Activated T-helper 2 cell treated with anti-CD3 and anti-CD28 coated beads, Interferon-gamma antibody, Interleukin-2, Interleukin-4, amounts not matched to agents 10 μg/mL and 5 μg/mL and 100 μg/mL, durations not matched to agents 14 hours and 24 hours and 36 hours (primary cell): ENCODE measurements at regions not wholly inside any gene's neighbourhood (a gene's known extent, or its start where the extent isn't known, plus 50 kb on each side); places are given as distances from the start of the nearest gene placed in this dataset.
"Not testable (repeated sequence)": the region's sequence is repeated elsewhere in the genome, so short reads cannot be mapped to it uniquely, and the experiment has no call there.

Experiments used
- DNase-seq: peaks from one replicate; pipeline ENCODE4 v3.0.0; 2021; ENCODE audit warnings: low spot score
- H3K27ac Mint-ChIP-seq: one replicate; pipeline ENCODE4 v1.8.0; 2021; ENCODE audit warnings: mixed read lengths
- H3K27me3 Mint-ChIP-seq: one replicate; pipeline ENCODE4 v1.8.0; 2021; ENCODE audit warnings: low read depth, mixed read lengths
- H3K36me3 Mint-ChIP-seq: one replicate; pipeline ENCODE4 v1.8.0; 2021; ENCODE audit warnings: low read depth, mixed read lengths
- H3K4me1 Mint-ChIP-seq: one replicate; pipeline ENCODE4 v1.8.0; 2021; ENCODE audit warnings: low read depth, mixed read lengths
- H3K4me3 Mint-ChIP-seq: one replicate; pipeline ENCODE4 v1.8.0; 2021; ENCODE audit warnings: low read depth, mild to moderate bottlenecking, moderate library complexity, mixed read lengths
- H3K9me3 Mint-ChIP-seq: one replicate; pipeline ENCODE4 v1.8.0; 2021; ENCODE audit warnings: mixed read lengths
- intact Hi-C: fragments of 100-400 bp; cut with micrococcal nuclease; formaldehyde crosslinking; loops from one replicate; pipeline ENCODE4 v1.15.1; 2023

DNA sequence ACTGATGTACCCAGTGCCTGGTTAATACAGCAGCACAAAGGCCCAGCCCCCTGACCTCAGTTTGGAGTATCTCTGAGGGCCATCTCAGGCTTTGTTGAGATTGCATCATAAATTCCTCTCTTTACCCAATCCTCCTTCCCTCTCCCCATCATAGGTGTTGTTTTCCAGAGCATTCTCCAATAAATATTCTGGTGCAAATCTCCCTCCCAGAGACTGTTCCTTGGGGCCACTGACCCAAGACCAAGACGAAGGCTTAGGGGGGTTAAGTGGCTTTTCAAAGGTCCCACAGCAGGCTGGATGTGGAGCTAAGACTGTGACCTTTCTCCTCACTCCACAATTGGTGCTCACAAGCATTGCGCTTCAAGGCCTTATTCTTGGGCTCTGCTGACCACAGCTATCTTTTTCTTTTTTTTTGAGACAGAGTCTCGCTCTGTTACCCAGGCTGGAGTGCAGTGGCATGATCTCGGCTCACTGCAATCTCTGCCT lies 72.4 kb upstream of the ZMYND8 start:
- intact Hi-C loops: no loop called here
- H3K4me1 Mint-ChIP-seq: no peaks in the 10 kb centered on the region
- DNase-seq: no peak
- no peaks in the 10 kb centered on the region for H3K27me3 Mint-ChIP-seq
- peaks cover 13% of the 10 kb centered on the region for H3K9me3 Mint-ChIP-seq
- peaks cover 6% of the 10 kb centered on the region for H3K36me3 Mint-ChIP-seq
- no peak overlapping the region for H3K4me3 Mint-ChIP-seq
- H3K27ac Mint-ChIP-seq: no peak overlapping the region

DNA sequence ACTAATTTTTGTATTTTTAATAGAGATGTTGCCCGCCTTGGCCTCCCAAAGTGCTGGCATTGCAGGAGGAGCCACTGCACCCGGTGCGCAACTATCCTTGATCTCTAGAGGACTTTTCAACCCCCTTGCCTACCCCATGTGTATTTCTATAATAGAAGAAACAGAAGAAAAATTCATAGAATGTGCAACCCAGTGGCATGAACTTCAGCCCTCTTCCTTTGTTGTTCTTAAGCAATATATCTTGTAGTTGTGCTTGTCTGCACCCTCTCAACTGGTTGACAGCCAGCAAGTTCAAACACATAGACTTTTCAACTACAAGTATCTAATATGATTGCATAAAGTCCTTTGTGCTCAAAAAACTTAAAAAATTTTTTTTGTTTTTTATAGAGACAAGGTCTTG lies 72.3 kb upstream of the NCOA3 start:
- H3K4me1 Mint-ChIP-seq: peaks cover 5% of the 10 kb centered on the region
- peaks cover 13% of the 10 kb centered on the region for H3K9me3 Mint-ChIP-seq
- no peak overlapping the region for H3K27ac Mint-ChIP-seq
- DNase-seq: no peak
- H3K4me3 Mint-ChIP-seq: no peak overlapping the region
- H3K27me3 Mint-ChIP-seq: no peaks in the 10 kb centered on the region
- H3K36me3 Mint-ChIP-seq: peaks cover 6% of the 10 kb centered on the region
- intact Hi-C loops: no loop called here

DNA sequence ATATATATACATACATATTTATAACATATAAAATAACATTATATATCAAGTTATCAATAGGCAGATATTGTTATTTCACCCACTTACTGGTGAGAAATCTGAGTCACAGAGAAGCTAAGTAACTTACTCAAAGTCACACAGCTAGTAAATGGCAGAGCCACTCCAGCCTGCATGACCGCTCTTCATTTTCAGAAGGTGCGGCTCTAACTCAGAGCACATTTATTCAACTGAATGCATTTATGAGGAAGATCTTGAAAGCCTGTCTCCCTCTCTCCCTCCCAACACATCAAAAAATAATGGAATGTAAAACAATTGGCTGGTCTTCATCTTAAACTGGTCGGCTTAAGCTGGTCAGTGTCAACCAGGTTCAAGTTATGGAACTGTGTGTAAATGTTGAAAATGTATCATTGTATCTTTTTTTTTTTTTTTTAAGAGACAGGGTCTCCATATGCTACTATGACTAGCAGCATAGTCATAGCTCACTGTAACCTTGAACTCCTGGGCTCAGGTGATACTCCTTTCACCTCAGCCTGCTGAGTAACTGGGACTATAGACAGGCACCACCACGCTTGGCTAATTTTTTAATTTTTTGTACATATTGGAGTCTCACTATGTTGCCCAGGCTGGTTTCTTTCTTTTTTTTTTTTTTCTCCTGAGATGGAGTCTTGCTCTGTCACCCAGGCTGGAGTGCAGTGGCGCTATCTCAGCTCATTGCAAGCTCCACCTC lies 70.7 kb upstream of the NCOA3 start:
- peaks cover 13% of the 10 kb centered on the region for H3K9me3 Mint-ChIP-seq
- H3K27me3 Mint-ChIP-seq: no peaks in the 10 kb centered on the region
- H3K27ac Mint-ChIP-seq: no peak overlapping the region
- H3K36me3 Mint-ChIP-seq: peaks cover 6% of the 10 kb centered on the region
- H3K4me3 Mint-ChIP-seq: no peak overlapping the region
- no peak for DNase-seq
- intact Hi-C loops: no loop called here
- H3K4me1 Mint-ChIP-seq: peaks cover 5% of the 10 kb centered on the region

DNA sequence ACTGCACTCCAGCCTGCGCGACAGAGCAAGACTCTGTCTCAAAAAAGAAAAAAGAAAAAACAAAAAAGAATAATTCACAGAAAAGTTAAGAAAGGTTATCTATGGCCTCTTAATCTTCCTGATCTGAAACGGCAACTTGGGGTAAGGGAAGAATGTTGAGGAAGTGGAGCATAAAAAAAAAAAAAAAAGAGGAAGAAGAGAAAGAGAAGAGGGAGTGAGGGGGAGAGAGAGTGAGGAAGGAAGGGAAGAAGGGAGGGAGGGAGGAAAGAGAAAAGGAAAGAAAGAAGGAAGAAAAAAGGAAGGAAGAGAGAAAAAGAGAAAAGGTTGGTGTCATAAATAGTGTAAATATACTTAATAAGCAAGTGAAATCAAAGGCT lies 68.9 kb upstream of the NCOA3 start:
- H3K36me3 Mint-ChIP-seq: no peaks in the 10 kb centered on the region
- H3K4me1 Mint-ChIP-seq: peaks cover 5% of the 10 kb centered on the region

DNA sequence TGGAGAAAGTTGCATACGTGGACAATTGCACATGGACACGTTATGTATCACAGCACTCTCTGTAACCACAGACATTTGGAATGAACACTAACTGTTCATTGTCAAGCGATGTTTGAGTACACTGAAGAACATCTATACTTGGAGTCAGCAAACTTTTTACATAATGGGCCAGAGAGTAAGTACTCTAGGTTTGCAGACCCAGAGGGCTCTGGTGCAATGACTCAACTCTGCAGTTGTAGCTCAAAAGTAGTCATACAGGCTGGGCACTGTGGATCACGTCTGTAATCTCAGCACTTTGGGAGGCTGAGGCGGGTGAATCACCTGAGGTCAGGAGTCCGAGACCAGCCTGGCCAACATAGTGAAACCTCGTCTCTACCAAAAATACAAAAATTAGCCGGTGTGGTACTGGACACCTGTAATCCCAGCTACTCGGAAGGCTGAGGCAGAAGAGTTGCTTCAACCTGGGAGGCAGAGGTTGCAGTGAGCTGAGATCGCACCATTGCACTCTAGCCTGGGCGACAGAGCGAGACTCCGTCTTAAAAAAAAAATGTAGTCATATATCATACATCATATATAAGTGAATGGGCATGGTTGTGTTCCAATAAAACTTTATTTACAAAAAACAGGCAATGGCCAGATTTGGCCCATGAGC lies 67.4 kb upstream of the NCOA3 start:
- DNase-seq, H3K4me3 Mint-ChIP-seq, intact Hi-C loops, H3K27me3 Mint-ChIP-seq, H3K9me3 Mint-ChIP-seq, H3K36me3 Mint-ChIP-seq, H3K27ac Mint-ChIP-seq, H3K4me1 Mint-ChIP-seq: not testable (repeated sequence)

More for the DNA sequence above, 68.9 kb upstream of the NCOA3 start:
- intact Hi-C loops: no loop called here
- Mint-ChIP-seq H3K9me3 (peaks cover 4% of the 10 kb centered on the region), H3K27me3 (no peaks in the 10 kb centered on the region), H3K27ac (no peak overlapping the region), H3K4me3 (no peak overlapping the region)
- DNase-seq: no peak

DNA sequence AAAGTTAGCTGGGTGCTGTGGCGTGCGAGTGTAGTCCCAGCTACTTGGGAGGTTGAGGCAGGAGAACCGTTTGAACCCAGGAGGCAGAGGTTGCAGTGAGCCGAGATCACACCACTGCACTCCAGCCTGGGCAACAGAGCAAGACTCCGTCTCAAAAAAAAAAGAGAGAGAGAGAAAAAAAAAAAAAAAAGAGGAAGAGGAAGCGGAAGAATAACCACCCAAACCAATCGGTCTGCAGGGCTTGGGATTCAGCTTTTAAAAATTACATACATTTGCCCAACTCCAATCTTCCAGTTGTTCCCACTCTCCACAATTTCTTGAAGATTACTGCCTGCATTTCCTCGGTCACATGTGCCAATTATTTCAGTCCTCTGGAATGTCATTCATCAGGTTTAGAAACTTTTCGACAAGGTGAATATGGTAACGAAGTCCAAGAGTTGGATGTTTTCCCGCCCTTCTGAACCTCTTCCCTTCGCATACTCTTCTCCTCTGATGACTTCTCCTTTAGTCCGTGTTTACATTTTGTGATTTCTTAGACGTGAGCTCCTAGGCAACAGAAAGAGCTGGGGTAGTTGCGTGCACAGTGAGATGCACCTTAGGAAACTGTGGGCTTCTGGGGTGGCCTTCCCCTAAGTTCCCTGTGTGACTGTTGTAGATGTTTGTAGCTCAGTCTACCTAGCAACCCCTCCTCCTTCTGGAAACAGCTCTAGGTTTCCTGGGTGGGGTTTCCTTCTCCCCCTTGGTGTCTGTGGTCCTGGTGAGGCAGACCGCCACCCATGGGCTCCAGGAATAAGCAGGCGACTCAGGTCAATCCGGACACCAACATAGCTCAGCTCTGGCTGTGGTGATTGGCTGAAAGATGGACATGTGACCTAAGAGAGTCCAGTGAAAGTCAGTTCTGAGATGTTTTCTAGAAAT lies 63.0 kb upstream of the NCOA3 start:
- Mint-ChIP-seq H3K9me3 (no peaks in the 10 kb centered on the region), H3K27ac (no peak overlapping the region), H3K27me3 (no peaks in the 10 kb centered on the region), H3K4me3 (no peak overlapping the region), H3K36me3 (no peaks in the 10 kb centered on the region), H3K4me1 (peaks cover 8% of the 10 kb centered on the region)
- DNase-seq: no peak
- intact Hi-C loops: no loop called here

DNA sequence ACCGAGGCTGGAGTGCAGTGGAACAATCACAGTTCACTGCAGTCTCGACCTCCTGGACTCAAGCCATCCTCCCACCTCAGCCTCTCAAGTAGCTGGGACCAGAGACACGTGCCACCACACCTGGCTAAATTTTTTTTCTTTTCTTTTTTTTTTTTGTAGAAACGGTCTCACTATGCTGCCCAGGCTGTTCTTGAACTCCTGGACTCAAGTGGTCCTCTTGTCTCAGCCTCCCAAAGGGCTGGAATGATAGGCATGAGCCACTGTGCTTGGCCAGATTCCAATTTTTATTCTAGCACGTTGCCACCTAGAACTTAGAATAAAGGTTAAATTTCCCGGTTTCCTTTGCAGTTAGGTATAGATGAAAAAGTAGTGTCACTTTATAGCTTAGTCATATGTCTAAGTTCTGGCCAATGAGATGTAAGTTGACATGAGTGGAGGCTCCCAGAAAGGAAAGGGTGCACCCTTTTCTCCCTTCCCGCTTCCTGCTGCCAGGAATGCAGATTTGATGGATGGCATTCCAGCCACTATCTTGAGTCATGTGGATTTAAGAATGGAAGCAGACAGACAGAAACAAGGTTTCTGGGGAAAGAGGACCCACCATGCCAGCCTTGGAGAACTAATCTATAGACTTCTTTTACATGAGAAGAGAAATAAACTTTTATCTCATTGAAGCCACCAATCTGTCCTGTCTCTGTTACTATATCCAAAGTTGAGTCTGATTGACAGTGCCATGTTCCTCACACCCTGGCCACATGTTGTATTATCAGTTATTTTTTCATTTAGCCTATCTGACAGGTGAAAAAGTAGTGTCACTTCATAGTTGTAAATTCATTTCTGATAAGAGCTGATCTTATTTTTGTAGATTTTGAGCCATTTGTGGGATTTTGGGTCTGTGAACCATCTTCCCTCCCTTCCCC lies 60.6 kb upstream of the NCOA3 start:
- Mint-ChIP-seq H3K4me3 (no peak overlapping the region), H3K4me1 (peaks cover 3% of the 10 kb centered on the region), H3K36me3 (no peaks in the 10 kb centered on the region), H3K27ac (no peak overlapping the region), H3K27me3 (no peaks in the 10 kb centered on the region), H3K9me3 (no peaks in the 10 kb centered on the region)
- intact Hi-C loops: no loop called here
- no peak for DNase-seq

DNA sequence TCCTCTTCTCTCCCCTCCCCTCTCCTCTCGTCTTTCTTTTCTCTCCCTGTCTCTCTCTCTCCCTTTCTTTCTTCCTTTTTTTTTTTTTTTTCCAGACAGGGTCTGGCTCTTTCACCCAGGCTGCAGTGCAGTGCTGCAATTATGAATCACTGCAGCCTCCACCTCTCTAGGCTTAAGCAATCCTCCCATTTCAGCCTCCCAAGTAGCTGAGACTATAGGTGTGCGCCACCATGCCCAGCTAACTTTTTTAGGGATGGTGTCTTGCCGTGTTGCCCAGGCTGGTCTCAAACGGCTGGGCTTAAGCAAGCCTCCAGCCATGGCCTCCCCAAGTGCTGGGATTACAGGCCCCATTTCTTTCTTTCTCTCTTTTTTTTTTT lies 59.9 kb upstream of the NCOA3 start:
- H3K4me1 Mint-ChIP-seq: peaks cover 3% of the 10 kb centered on the region
- no peaks in the 10 kb centered on the region for H3K9me3 Mint-ChIP-seq
- H3K27ac Mint-ChIP-seq: no peak overlapping the region

DNA sequence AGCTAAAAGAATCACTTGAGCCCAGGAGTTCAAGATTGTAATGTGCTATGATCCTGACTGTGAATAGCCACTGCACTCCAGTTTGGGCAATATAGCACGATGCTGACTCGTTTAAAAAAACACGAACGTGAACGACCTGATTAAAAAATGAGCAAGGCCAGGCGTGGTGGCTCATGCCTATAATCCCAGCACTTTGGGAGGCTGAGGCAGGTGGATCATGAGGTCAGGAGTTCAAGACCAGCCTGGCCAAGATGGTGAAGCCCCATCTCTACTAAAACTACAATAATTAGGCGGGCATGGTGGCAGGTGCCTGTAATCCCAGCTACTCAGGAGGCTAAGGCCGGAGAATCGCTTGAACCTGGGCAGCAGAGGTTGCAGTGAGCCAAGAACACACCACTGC lies 58.6 kb upstream of the NCOA3 start:
- H3K36me3 Mint-ChIP-seq, DNase-seq, H3K4me1 Mint-ChIP-seq, H3K9me3 Mint-ChIP-seq, H3K27ac Mint-ChIP-seq, intact Hi-C loops, H3K4me3 Mint-ChIP-seq, H3K27me3 Mint-ChIP-seq: not testable (repeated sequence)

More for the DNA sequence above, 59.9 kb upstream of the NCOA3 start:
- intact Hi-C loops: no loop called here
- no peak for DNase-seq
- Mint-ChIP-seq H3K36me3 (no peaks in the 10 kb centered on the region), H3K4me3 (no peak overlapping the region), H3K27me3 (no peaks in the 10 kb centered on the region)

DNA sequence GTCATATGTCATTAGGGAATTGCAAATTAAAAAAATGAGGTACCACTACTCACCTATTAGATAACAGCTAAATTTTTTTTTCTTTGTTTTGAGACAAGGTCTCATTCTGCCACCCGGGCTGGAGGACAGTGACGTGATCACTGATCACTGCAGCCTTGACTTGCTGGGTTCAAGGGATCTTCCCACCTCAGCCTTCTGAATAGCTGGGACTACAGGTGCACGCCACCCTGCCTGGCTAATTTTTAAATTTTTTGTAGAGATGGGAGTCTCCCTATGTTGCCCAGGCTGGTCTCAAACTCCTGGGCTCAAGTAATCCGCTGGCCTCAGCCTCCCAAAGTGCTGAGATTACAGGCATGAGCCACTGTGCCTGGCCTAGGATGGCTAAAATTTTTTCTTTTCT lies 57.1 kb upstream of the NCOA3 start:
- Mint-ChIP-seq H3K9me3 (no peaks in the 10 kb centered on the region), H3K27ac (no peak overlapping the region), H3K4me3 (no peak overlapping the region), H3K4me1 (no peaks in the 10 kb centered on the region), H3K36me3 (no peaks in the 10 kb centered on the region), H3K27me3 (no peaks in the 10 kb centered on the region)
- DNase-seq: no peak
- intact Hi-C loops: no loop called here

DNA sequence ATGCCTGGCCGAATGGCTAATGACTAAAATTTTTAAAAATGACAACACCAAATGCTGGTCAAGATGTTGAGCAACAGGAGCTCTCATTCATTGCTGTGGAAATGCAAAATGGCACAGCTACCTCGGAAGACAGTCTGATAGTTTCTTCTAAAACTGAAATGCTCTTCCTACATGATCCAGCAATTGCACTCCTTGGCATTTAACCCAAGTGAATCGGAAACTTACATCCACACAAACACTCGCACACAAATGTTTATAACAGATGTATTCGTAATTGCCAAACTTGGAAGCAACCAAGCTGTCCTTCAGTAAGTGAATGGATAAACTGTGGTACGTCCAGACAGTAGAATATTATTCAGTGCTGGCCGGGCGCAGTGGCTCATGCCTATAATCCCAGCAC lies 56.4 kb upstream of the NCOA3 start:
- Mint-ChIP-seq H3K36me3 (no peaks in the 10 kb centered on the region), H3K4me3 (no peak overlapping the region), H3K27me3 (no peaks in the 10 kb centered on the region), H3K9me3 (no peaks in the 10 kb centered on the region), H3K4me1 (no peaks in the 10 kb centered on the region), H3K27ac (no peak overlapping the region)
- intact Hi-C loops: no loop called here
- DNase-seq: no peak
